Kidney (tissue), 13 donors: ENCODE measurements at regions not wholly inside any gene's neighbourhood (a gene's known extent, or its start where the extent isn't known, plus 50 kb on each side); places are given as distances from the start of the nearest gene placed in this dataset.

Source experiments
- DNase-seq, 5 donors: peaks; one replicate each; pipeline ENCODE4 v3.0.0-alpha.2; 2013 to 2020
- FAIRE-seq: peaks from 2 replicates; lab custom pipeline; 2012; peaks lifted over from hg19 to GRCh38; lab: Jason Lieb, UNC
- H3K27ac ChIP-seq, 2 donors: one replicate each; pipeline ENCODE4 v1.7.0; 2013; ENCODE audit warnings: low read depth in 2 of 2, low read length in 2 of 2, inconsistent platforms in 1 of 2
- H3K27me3 ChIP-seq: one replicate; pipeline ENCODE4 v1.7.1; 2013; ENCODE audit warnings: low read length, inconsistent platforms; ENCODE audit not compliant: control insufficient read depth, insufficient read depth
- H3K36me3 ChIP-seq, 3 donors: one replicate each; pipeline versions ENCODE4 v1.7.0 to v1.7.1; 2013; ENCODE audit warnings: low read length in 3 of 3, control low read depth in 1 of 3, inconsistent platforms in 1 of 3; ENCODE audit not compliant: insufficient read depth in 3 of 3, control insufficient read depth in 2 of 3
- H3K4me1 ChIP-seq, 3 donors: one replicate each; pipeline versions ENCODE4 v1.7.0 to v1.7.1; 2013; ENCODE audit warnings: low read length in 3 of 3, inconsistent platforms in 1 of 3, low read depth in 1 of 3; ENCODE audit not compliant: control insufficient read depth in 2 of 3, insufficient read depth in 2 of 3
- H3K4me3 ChIP-seq, 3 donors: one replicate each; pipeline versions ENCODE4 v1.7.0 to v1.8.1; 2013; ENCODE audit warnings: low read length in 3 of 3, control low read depth in 1 of 3, inconsistent platforms in 1 of 3
- H3K9ac ChIP-seq, 3 donors: one replicate each; pipeline versions ENCODE4 v1.7.0 to v1.7.1; 2013; ENCODE audit warnings: low read length in 3 of 3, control low read depth in 1 of 3, inconsistent platforms in 1 of 3
- H3K9me3 ChIP-seq, 3 donors: one replicate each; pipeline versions ENCODE4 v1.7.0 to v1.7.1; 2013; ENCODE audit warnings: low read length in 3 of 3, control low read depth in 1 of 3, inconsistent platforms in 1 of 3; ENCODE audit not compliant: control insufficient read depth in 2 of 3, insufficient read depth in 1 of 3
- CTCF ChIP-seq: IDR thresholded peaks from 3 replicates; pipeline ENCODE4 v1.5.1; 2012; ENCODE audit warnings: mild to moderate bottlenecking, moderate library complexity, borderline replicate concordance; ENCODE audit not compliant: insufficient read depth; ENCODE audit errors: extremely low read depth
- intact Hi-C: fragments of 100-400 bp; cut with DNase I; formaldehyde crosslinking; loops from one replicate; pipeline ENCODE4 v1.11.1; 2022
- donor health status: control.
- donor health status: control.
- donor health status: control.
- donor health status: control.
- donor health status: control.
- donor health status: DM: yes; HTN: yes; CAD: no.
- donor health status: Normal renal cell carcinoma (clear cell type).

- intact Hi-C loops = no loop called here
- no peak for FAIRE-seq
These were observed 118.7 kb upstream of the MYOCD start for GRCh38 chr17:12546983-12547382.

GRCh38 chr17:12547831-12548230 is 117.9 kb upstream of the MYOCD start:
- H3K36me3 ChIP-seq = no peaks in the 10 kb centered on the region
- H3K27me3 ChIP-seq = no peaks in the 10 kb centered on the region
- no peak for TF ChIP-seq CTCF
- FAIRE-seq (no peak), DNase-seq (peak in 1 of 5 donors; percentile 60)
- no peaks in the 10 kb centered on the region for H3K4me1 ChIP-seq
- no peak overlapping the region for H3K4me3 ChIP-seq
- H3K27ac ChIP-seq = no peak overlapping the region
- H3K9ac ChIP-seq = no peak overlapping the region
- no peaks in the 10 kb centered on the region for H3K9me3 ChIP-seq
- intact Hi-C loops = no loop called here

More at GRCh38 chr17:12546983-12547382, 118.7 kb upstream of the MYOCD start:
- TF ChIP-seq CTCF = no peak
- H3K4me1 ChIP-seq = no peaks in the 10 kb centered on the region
- no peak overlapping the region for H3K4me3 ChIP-seq
- H3K9ac ChIP-seq = no peak overlapping the region
- no peak for DNase-seq
- no peak overlapping the region for H3K27ac ChIP-seq
- H3K36me3 ChIP-seq = no peaks in the 10 kb centered on the region
- no peaks in the 10 kb centered on the region for H3K9me3 ChIP-seq
- H3K27me3 ChIP-seq = no peaks in the 10 kb centered on the region

GRCh38 chr17:12548558-12548957 is 117.1 kb upstream of the MYOCD start:
- no peak overlapping the region for H3K27ac ChIP-seq
- no peaks in the 10 kb centered on the region for H3K27me3 ChIP-seq
- DNase-seq (no peak), FAIRE-seq (no peak)
- no peak overlapping the region for H3K9ac ChIP-seq
- TF ChIP-seq CTCF = no peak
- intact Hi-C loops = no loop called here
- H3K36me3 ChIP-seq = no peaks in the 10 kb centered on the region
- no peak overlapping the region for H3K4me3 ChIP-seq
- no peaks in the 10 kb centered on the region for H3K9me3 ChIP-seq
- no peaks in the 10 kb centered on the region for H3K4me1 ChIP-seq

- Histone ChIP-seq H3K27ac (no peak overlapping the region), H3K9me3 (no peaks in the 10 kb centered on the region)
These were observed 116.1 kb upstream of the MYOCD start for GRCh38 chr17:12549499-12550041.

More at GRCh38 chr17:12549499-12550041, 116.1 kb upstream of the MYOCD start:
- TF ChIP-seq CTCF = no peak
- peak overlapping the region in 1 of 3 donors; percentile 26 for H3K4me3 ChIP-seq
- H3K4me1 ChIP-seq = no peaks in the 10 kb centered on the region
- H3K27me3 ChIP-seq = no peaks in the 10 kb centered on the region
- no peaks in the 10 kb centered on the region for H3K36me3 ChIP-seq
- intact Hi-C loops = no loop called here
- FAIRE-seq (no peak), DNase-seq (peak in 2 of 5 donors; percentile 62 to 67)
- no peak overlapping the region for H3K9ac ChIP-seq
